GM18951 (cell line): ENCODE measurements at regions not wholly inside any gene's neighbourhood (a gene's known extent, or its start where the extent isn't known, plus 50 kb on each side); places are given as distances from the start of the nearest gene placed in this dataset.
"Not testable (repeated sequence)": the region's sequence is repeated elsewhere in the genome, so short reads cannot be mapped to it uniquely, and the experiment has no call there.

Experiments
- POLR2A ChIP-seq: IDR thresholded peaks from 4 replicates; pipeline ENCODE4 v1.6.1; 2011; ENCODE audit warnings: mild to moderate bottlenecking; ENCODE audit not compliant: insufficient read length, insufficient read depth; ENCODE audit errors: extremely low read depth
- in situ Hi-C: fragments of 300-500 bp; cut with MboI; formaldehyde crosslinking; loops from one replicate; pipeline ENCODE4 v1.12.0; 2022; ENCODE audit warnings: low sequenced_read_pairs, mixed read lengths, inconsistent platforms; ENCODE audit not compliant: unreplicated experiment

DNA sequence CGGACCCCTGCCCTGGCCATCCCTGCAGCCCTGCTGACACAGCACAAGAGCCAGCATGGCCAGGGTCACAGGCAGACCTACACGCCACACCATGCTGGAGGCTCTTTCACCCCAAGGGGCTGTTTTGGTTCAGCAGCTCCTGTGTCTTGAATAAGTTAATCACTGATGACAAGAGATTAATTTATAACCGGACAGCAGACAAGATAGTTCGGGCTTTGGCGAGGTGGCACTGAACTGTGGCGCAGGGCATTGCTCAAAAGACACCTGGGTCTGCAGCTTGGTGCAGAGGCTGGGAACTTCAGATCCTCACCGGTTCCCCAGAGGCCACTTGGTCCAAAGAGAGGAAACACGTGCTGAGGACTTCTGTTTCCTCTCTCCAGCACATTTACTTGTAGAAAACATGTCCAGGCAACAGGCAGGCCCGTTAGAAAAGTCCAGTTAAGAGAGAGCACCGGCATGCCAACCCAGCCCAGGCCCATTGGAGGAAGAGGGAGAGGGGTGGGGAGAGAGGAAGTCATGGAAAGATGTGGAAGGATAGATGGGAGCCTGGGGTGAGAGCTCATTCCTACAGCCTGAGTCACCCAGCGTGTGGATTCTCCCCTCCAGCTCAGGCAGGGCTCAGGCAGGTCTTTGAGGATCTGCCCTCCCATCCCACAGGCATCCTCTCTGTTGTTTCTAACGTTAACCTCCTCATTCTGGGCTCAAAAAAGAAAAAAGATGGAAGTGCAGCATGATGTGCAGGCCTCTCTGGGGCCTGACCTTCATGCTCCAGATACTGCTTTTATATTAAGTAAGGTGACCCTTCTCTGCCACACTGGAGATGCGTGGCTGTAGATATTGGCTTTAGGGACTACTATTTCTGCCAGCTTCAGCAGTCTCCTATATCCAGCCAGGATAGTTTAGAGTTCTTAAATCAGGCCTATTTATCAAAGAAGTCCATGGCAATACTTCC is 80.0 kb upstream of the HNF1B start:
- in situ Hi-C loops = no loop called here

DNA sequence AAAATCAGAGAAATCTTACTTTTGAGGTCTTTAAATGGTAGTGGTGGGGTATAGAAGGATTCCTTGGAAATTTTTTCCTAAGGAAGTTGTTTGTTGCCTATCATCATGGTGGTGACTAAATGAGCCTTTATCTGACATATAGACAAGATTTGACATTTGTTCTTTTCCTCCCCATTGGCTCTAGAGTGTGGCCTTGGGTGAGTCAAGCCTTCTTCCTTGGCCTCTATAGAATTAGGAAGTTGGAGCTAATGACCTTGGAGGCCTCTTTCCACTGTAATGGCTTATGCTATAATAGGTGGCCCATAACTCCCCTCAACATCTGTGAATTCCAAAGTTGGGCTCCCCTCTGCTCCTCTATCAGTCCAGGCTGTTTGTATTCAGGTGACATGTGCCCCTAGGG is 79.1 kb upstream of the HNF1B start:
- no peak for TF ChIP-seq POLR2A
- in situ Hi-C loops = no loop called here

More for the DNA sequence above, 80.0 kb upstream of the HNF1B start:
- TF ChIP-seq POLR2A = peak; percentile 39

DNA sequence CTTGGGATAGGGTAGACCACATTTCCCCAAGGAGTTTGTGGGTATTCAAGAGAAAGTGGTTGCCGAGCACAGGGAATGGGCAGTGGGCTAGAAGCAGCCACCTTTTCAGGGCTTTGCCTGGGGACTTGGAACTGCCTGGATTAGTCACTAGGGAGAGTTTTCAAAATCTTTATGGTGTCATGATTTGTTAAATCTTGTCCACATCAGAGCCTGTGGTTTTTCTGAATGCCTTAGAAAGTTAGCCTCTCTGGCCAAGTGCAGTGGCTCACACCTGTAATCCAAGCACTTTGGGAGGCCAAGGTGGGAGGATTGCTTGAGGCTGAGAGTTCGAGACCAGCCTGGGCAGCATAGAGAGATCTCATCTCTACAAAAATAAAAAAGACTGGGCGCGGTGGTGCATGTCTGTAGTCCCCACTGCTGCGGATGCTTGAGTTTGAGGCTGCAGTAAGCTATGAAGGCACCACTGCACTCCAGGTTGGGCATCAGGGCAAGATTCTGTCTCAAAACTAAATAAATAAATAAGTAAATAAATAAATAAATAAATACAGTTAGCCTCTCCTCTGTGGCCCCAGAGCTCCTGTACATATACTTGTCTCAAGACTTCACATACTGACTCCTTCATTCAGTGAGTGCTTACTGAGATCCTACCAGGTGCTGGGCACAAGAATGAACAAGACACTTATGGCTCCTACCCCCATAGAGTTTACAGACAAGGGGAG is 76.3 kb upstream of the HNF1B start:
- no peak for TF ChIP-seq POLR2A
- in situ Hi-C loops = no loop called here

DNA sequence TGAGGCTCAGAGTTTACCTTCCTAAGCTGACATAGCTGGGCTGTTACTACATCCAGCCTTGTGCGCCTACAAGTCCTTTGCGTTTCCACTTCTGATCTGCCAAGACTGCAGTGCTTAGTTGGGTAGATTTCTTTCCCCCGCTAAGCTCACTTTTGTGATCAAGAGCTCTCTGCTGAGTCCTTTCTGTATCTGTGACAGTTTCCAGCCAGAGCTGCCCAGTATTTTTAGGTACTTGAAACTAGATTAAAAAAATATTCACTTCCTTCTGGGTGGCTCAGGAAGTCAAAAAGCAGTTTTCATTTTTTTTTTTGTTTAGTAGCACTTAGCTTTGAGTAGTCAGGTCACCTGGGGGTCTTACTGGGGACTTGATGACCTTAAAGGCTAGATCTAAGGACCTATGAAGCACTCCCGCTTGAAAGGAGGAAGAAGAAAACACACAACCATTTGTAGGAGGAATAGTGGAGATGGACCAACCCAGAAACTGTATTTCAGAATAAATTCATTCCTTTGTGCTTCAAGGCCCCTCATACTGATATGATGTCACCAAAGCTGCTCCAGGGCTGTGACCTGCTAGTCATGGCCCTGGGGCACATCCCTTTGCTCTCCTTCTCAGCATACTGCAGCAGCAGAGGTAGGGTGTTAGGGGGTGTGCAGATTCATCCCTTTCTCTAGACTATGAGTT is 75.6 kb upstream of the HNF1B start:
- TF ChIP-seq POLR2A = peak; percentile 30
- in situ Hi-C loops = no loop called here

DNA sequence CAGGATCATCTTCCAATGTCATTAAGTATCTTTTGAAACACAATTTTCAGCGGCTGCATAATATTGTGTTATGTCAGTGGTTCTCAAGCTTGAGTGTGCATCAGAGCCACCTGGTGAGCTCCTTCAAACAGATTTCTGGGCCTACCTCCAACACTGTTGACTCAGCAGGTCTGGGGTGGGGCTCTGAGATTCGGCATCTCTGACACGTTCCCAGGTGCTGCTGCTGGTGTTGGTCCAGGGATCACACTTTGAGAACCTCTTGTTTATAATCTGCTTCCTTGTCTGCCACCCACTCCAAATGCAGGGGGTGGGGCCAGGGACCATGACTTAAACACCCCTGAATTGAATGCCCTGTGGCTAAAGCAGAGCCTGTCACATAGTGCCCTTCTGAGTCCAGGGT is 73.8 kb upstream of the HNF1B start:
- TF ChIP-seq POLR2A = no peak
- in situ Hi-C loops = no loop called here

DNA sequence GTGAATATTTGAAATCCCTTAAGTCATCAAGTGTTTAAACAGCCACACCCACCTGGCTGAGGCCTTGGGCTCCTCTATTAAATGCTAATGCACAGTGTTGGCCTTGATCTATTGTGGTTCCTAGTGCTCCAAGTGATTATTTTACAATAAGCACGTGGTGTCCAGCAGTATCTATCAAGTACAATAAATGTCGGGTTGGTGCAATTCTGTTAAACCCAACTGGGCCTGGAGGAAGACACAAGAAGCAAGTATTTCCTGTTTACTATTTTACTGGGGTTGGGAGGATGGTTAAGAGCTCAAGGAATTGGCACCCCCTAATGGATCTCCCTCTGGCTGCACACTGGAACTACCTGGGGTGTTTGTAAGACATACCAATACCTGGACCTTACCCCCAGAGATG is 72.1 kb upstream of the HNF1B start:
- no peak for TF ChIP-seq POLR2A
- in situ Hi-C loops = no loop called here

DNA sequence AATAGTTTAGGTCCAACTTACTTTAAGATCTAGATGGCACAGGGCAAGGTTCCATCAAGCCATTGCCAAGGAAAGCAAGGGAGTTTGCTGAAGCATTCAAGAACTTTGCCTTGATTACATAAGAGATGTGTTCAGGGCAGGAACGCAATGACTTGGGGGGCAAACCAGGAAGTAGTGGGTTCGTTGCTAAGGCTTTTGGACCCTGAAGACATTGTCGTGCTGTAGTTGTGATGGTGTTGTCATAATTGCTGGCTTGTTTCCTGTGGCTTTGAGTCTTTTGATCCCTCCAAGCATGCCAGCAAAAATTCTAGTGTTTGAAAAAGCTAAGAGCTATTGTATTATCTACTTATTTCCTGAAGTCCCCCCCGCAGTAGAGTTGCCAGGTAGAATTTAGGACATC is 70.7 kb upstream of the HNF1B start:
- no peak for TF ChIP-seq POLR2A
- in situ Hi-C loops = no loop called here

DNA sequence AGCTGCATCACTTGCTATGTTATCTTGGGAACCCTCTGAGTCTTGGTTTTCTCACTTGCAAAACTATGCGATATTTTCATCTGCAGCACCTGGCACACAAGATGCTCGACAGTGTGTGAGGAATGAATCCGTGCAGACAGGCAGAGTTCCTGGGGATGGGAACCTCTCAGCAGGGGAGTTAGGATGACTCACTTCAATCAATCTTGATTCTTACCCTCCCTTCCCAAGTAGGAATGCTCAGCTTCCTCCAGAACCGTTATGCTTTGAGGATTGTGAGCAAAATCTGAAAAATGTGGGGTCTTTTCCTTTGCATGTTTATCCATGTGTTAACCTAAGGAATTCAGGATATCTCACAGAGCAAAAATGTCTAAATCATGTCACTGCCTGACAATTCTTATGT is 68.9 kb upstream of the HNF1B start:
- in situ Hi-C loops = no loop called here
- no peak for TF ChIP-seq POLR2A

DNA sequence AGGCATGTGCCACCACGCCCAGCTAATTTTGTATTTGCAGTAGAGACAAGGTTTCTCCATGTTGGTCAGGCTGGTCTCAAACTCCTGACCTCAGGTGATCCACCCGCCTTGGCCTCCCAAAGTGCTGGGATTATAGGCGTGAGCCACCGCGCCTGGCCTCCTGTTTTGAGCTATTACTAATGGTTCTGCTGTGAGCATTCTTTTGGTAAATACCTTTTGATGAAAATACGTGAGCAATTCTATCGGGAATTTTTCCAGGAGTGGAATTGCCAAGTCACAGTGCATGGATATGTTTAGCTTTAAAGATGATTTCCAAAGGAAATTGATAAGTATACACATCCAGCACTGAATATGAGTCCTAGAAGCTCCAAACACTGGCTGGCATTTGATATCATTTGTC is 64.0 kb upstream of the HNF1B start:
- in situ Hi-C loops = not testable (repeated sequence)

DNA sequence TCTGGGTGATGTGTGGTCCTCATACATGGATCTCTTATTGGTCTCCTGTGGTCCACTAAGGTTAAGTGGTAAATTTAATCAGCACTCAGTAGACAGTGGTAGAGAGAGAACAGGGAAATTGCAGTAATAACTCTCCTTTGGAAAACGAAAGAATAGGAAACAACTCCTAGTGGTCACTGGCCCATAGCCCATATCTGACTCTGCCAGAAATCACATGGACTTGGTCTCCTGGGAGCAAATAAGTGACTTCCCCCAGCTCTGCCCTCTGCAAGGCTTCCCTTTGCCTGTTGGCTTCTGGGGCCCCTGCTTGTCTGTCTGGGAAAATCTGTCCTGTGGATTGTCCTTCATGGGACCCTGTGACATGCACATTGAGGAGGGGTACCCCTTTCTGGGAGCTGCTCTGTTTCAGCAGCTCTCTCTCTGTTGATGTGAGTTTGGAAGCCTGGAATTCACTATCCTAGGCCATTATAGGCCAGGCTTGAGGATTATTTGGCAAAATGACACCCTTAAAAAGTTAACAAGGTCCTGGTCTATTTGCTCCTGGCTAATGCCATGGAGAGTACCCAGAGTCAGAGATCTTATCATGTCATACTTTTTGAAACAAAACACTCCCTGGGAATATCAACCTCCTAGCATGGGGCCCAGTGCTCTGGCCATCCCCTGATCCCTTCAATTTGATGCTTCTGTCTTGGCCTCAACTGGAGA is 58.0 kb upstream of the HNF1B start:
- no peak for TF ChIP-seq POLR2A
- in situ Hi-C loops = no loop called here

DNA sequence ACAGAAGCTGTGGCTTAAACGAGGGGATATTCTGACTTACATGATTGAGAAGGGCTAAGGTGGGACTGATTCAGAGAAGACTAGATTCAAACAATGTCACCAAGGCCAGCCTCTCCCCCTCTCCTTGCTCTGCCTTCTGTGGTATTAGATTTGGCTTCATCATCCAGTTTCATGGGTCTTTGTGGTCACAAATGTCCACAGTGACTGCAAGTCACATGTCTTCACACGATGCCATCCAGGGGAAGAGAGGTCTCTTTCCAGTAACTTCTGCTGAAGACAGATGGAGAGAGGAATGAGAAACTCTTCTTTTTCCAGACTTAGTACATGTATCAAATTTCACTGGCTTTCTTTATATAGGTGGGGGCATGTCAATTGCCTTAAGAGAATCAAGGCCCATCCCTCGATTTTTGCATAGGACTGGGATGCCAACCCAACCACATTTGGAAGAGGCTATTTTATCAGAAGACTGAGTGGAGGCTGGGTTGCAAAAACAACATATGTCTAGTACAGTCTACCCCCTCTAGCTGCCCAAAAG is 57.3 kb upstream of the HNF1B start:
- TF ChIP-seq POLR2A = no peak
- in situ Hi-C loops = no loop called here

DNA sequence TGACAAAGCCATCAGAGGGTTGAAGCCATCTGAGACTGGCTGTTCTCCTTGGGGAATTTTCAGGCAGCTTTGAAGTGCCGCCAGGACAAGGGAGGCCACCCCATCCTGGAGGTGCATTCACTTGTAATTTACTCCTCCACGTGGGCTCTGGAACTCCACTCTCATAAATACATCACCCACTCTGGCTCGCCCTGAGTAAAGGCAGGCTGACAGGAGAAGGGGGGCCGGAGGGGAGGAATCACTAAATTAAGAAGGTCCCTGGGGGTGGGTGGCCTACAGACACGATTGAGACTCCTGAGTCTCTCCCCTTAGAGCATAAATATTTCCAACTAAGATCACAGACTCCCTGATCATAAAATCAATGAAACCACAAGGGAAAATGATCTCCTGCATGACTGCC is 56.3 kb upstream of the HNF1B start:
- in situ Hi-C loops = no loop called here
- TF ChIP-seq POLR2A = no peak

DNA sequence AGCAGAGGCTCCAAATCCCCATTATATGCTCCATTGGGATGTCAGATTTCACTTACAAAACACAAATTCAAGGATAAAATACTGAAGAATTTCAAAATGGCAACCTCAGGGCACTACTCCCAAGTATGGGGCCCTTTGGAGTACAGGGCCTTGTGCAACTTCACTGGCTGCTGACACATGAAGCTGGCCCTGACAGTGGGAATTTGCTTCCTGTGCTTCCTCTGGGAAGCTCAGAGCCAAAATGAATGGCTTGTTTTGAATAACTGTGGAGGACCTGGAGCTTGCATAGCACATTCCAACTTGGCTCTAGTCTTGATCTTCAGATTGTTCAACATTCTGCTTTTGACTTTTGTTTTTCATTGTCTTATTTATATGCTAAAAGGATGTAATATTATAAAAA is 52.3 kb upstream of the HNF1B start:
- TF ChIP-seq POLR2A = no peak
- in situ Hi-C loops = no loop called here
